ENCODE measurements at regions not wholly inside any gene's neighbourhood (a gene's known extent, or its start where the extent isn't known, plus 50 kb on each side); places are given as distances from the start of the nearest gene placed in this dataset.

- Histone ChIP-seq H3K36me3 (ENCODE audit: control insufficient read depth in 2 of 2, extremely low read depth in 1 of 2, insufficient read depth in 2 of 2, low read length in 2 of 2) (no peaks in the 10 kb centered on the region), H4K20me1 (replicated peaks; ENCODE audit: control insufficient read depth, extremely low read depth, insufficient read depth, low read length) (no peaks in the 10 kb centered on the region), H3K9me1 (replicated peaks; ENCODE audit: control insufficient read depth, extremely low read depth, insufficient read depth, low read length) (no peaks in the 10 kb centered on the region), H3K4me2 (ENCODE audit: insufficient read depth, low read length) (no peak overlapping the region), H3K9me3 (replicated peaks; ENCODE audit: control insufficient read depth, insufficient read depth, low read length) (no peaks in the 10 kb centered on the region), H3K27ac (ENCODE audit: insufficient read depth, low read depth, low read length) (no peak overlapping the region), H3K27me3 (ENCODE audit: control insufficient read depth in 2 of 2, insufficient read depth in 2 of 2, low read length in 2 of 2) (no peaks in the 10 kb centered on the region), H2AFZ (ENCODE audit: low read depth, low read length) (no peak overlapping the region), H3K79me2 (ENCODE audit: control insufficient read depth, insufficient read depth, low read length) (no peaks in the 10 kb centered on the region), H3K4me1 (ENCODE audit: control insufficient read depth, extremely low read depth, insufficient read depth, low read length) (peaks cover 2% of the 10 kb centered on the region), H3K9ac (replicated peaks; ENCODE audit: extremely low read depth, insufficient read depth, low read length) (no peak overlapping the region), H3K4me3 (replicated peaks in 1 of 3; ENCODE audit: insufficient read depth in 1 of 3, low read depth in 1 of 3, low read length in 3 of 3) (no peak overlapping the region)
- TF ChIP-seq, protein P1, sequence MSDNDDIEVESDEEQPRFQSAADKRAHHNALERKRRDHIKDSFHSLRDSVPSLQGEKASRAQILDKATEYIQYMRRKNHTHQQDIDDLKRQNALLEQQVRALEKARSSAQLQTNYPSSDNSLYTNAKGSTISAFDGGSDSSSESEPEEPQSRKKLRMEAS (IDR thresholded peaks at IDR 0.05; ENCODE audit: insufficient read depth, insufficient read length): no peak
- no peak for TF ChIP-seq MYC (IDR thresholded peaks at IDR 0.05; ENCODE audit: low read depth, low read length)
- TF ChIP-seq GATA2 (IDR thresholded peaks at IDR 0.05; ENCODE audit: insufficient read depth, insufficient read length, low read depth, low read length): no peak
- TF ChIP-seq EZH2 (IDR thresholded peaks at IDR 0.05; ENCODE audit: borderline replicate concordance, low read depth, low read length, severe bottlenecking): no peak
- TF ChIP-seq CTCF (IDR thresholded peaks at IDR 0.05; ENCODE audit: extremely low read depth in 1 of 2, insufficient read depth in 1 of 2, low read depth in 1 of 2, low read length in 2 of 2): no peak
- TF ChIP-seq JUN (IDR thresholded peaks at IDR 0.05; ENCODE audit: borderline replicate concordance, insufficient read depth, insufficient read length, low read depth): peak; percentile 46
- TF ChIP-seq FOS (IDR thresholded peaks at IDR 0.05; ENCODE audit: borderline replicate concordance, insufficient read depth, low read length): peak; percentile 80
- TF ChIP-seq POLR2A (IDR thresholded peaks at IDR 0.05; ENCODE audit: low read depth, low read length): no peak
- TF ChIP-seq POLR2AphosphoS5 (IDR thresholded peaks at IDR 0.05; ENCODE audit: insufficient read depth, low read depth, low read length): no peak
- dilution Hi-C loops (cut with MboI; ENCODE audit: extremely low pct_ligation_motif_present, low sequenced_read_pairs): no loop called here
- BruUV-seq (replicated peaks): no TSS peak
- ChIA-PET POLR2A (no interaction called here), CTCF (no interaction called here)
- intact Hi-C loops (cut with micrococcal nuclease): no loop called here
- DNase-seq (ENCODE audit: low read depth, low spot score): peak; percentile 34
- no peak for FAIRE-seq
Observed at GRCh38 chr11:91158891-91159537, 936.2 kb upstream of the CHORDC1 start.

Measured in endothelial cell of umbilical vein (primary cell).